GM19240 (cell line): ENCODE measurements at regions not wholly inside any gene's neighbourhood (a gene's known extent, or its start where the extent isn't known, plus 50 kb on each side); places are given as distances from the start of the nearest gene placed in this dataset.
"Not testable (repeated sequence)": the region's sequence is repeated elsewhere in the genome, so short reads cannot be mapped to it uniquely, and the experiment has no call there.

Experiments used
- DNase-seq: peaks from one replicate; pipeline ENCODE4 v3.0.0; 2011; ENCODE audit warnings: low spot score; ENCODE audit not compliant: insufficient read length

GRCh38 chr6:132060591-132060990, 109.4 kb upstream of the CCN2 start:
- DNase-seq: no peak

- DNase-seq: no peak
These were observed 107.8 kb upstream of the CCN2 start for GRCh38 chr6:132058975-132059374.

GRCh38 chr6:132054525-132054924, 103.4 kb upstream of the CCN2 start:
- no peak for DNase-seq

GRCh38 chr6:132053511-132053910, 102.3 kb upstream of the CCN2 start:
- no peak for DNase-seq

GRCh38 chr6:132052096-132052495, 100.9 kb upstream of the CCN2 start:
- DNase-seq: no peak

- DNase-seq: no peak
These were observed 94.7 kb upstream of the CCN2 start for GRCh38 chr6:132045877-132046276.

- no peak for DNase-seq
These were observed 92.0 kb upstream of the CCN2 start for GRCh38 chr6:132043148-132043547.

GRCh38 chr6:132041706-132042105, 90.5 kb upstream of the CCN2 start:
- no peak for DNase-seq

GRCh38 chr6:132028029-132028428, 76.9 kb upstream of the CCN2 start:
- DNase-seq: no peak

- DNase-seq: no peak
These were observed 74.3 kb upstream of the CCN2 start for GRCh38 chr6:132025468-132025867.

- DNase-seq: no peak
These were observed 72.3 kb upstream of the CCN2 start for GRCh38 chr6:132023490-132023889.

GRCh38 chr6:132021552-132022375, 70.6 kb upstream of the CCN2 start:
- DNase-seq: no peak

GRCh38 chr6:132020918-132021317, 69.7 kb upstream of the CCN2 start:
- DNase-seq: not testable (repeated sequence)

- DNase-seq: no peak
These were observed 69.0 kb upstream of the CCN2 start for GRCh38 chr6:132020138-132020581.

- DNase-seq: no peak
These were observed 68.4 kb upstream of the CCN2 start for GRCh38 chr6:132019586-132019985.

GRCh38 chr6:132017942-132018341, 66.8 kb upstream of the CCN2 start:
- DNase-seq: no peak

- no peak for DNase-seq
These were observed 65.2 kb upstream of the CCN2 start for GRCh38 chr6:132016396-132016795.

GRCh38 chr6:132011582-132011981, 60.4 kb upstream of the CCN2 start:
- no peak for DNase-seq

- no peak for DNase-seq
These were observed 58.0 kb upstream of the CCN2 start for GRCh38 chr6:132009175-132009574.

- no peak for DNase-seq
These were observed 56.5 kb upstream of the CCN2 start for GRCh38 chr6:132007474-132008190.

GRCh38 chr6:132005178-132005577, 54.0 kb upstream of the CCN2 start:
- no peak for DNase-seq

GRCh38 chr6:132004668-132005067, 53.5 kb upstream of the CCN2 start:
- no peak for DNase-seq
